Epithelial cell of esophagus (primary cell): ENCODE measurements at regions not wholly inside any gene's neighbourhood (a gene's known extent, or its start where the extent isn't known, plus 50 kb on each side); places are given as distances from the start of the nearest gene placed in this dataset.

ENCODE experiments used
- DNase-seq: peaks from one replicate; pipeline ENCODE4 v3.0.0; 2010; ENCODE audit warnings: low read depth
- H3K4me3 ChIP-seq: 2 replicates; pipeline ENCODE4 v1.5.1; 2011; ENCODE audit warnings: mild to moderate bottlenecking, low read length, control low read depth
- CTCF ChIP-seq: IDR thresholded peaks from 2 replicates; pipeline ENCODE4 v1.5.1; 2011; ENCODE audit warnings: low read depth, mild to moderate bottlenecking, low read length, control low read depth, inconsistent platforms; ENCODE audit not compliant: insufficient read depth; ENCODE audit errors: missing control alignments

GRCh38 chr2:181158427-181158826 is 178.0 kb downstream of the UBE2E3 start:
- DNase-seq: no peak
- no peak overlapping the region for H3K4me3 ChIP-seq
- TF ChIP-seq CTCF: no peak

- no peak for TF ChIP-seq CTCF
- DNase-seq: no peak
- H3K4me3 ChIP-seq: no peak overlapping the region
Observed at GRCh38 chr2:181161615-181162014, 181.2 kb downstream of the UBE2E3 start.

- DNase-seq: no peak
- no peak for TF ChIP-seq CTCF
- H3K4me3 ChIP-seq: no peak overlapping the region
Observed at GRCh38 chr2:181163139-181163538, 182.7 kb downstream of the UBE2E3 start.

- no peak overlapping the region for H3K4me3 ChIP-seq
- no peak for TF ChIP-seq CTCF
Observed at GRCh38 chr2:181163691-181164090, 183.3 kb downstream of the UBE2E3 start.

GRCh38 chr2:181164699-181165098 is 184.3 kb downstream of the UBE2E3 start:
- no peak for DNase-seq
- TF ChIP-seq CTCF: no peak

More at GRCh38 chr2:181163691-181164090, 183.3 kb downstream of the UBE2E3 start:
- DNase-seq: no peak

GRCh38 chr2:181165199-181165868 is 184.9 kb downstream of the UBE2E3 start:
- no peak for DNase-seq
- TF ChIP-seq CTCF: no peak
- H3K4me3 ChIP-seq: no peak overlapping the region

More at GRCh38 chr2:181164699-181165098, 184.3 kb downstream of the UBE2E3 start:
- H3K4me3 ChIP-seq: no peak overlapping the region

- TF ChIP-seq CTCF: no peak
- no peak overlapping the region for H3K4me3 ChIP-seq
Observed at GRCh38 chr2:181169503-181169902, 189.1 kb downstream of the UBE2E3 start.

More at GRCh38 chr2:181169503-181169902, 189.1 kb downstream of the UBE2E3 start:
- DNase-seq: no peak
